ENCODE measurements at regions not wholly inside any gene's neighbourhood (a gene's known extent, or its start where the extent isn't known, plus 50 kb on each side); places are given as distances from the start of the nearest gene placed in this dataset.
"Not testable (repeated sequence)": the region's sequence is repeated elsewhere in the genome, so short reads cannot be mapped to it uniquely, and the experiment has no call there.

- FAIRE-seq (no peak), DNase-seq (ENCODE audit: extremely low spot score, insufficient read length, low read depth) (no peak)
Observed at GRCh38 chr5:90214991-90215390, 194.6 kb downstream of the CETN3 start.

GRCh38 chr5:90208323-90208722 is 201.2 kb downstream of the CETN3 start:
- DNase-seq (ENCODE audit: extremely low spot score, insufficient read length, low read depth); FAIRE-seq: not testable (repeated sequence)

GRCh38 chr5:90201923-90202322 is 207.6 kb downstream of the CETN3 start:
- FAIRE-seq, result no peak
- DNase-seq (ENCODE audit: extremely low spot score, insufficient read length, low read depth), result no peak

- DNase-seq (ENCODE audit: extremely low spot score, insufficient read length, low read depth) (no peak), FAIRE-seq (no peak)
Observed at GRCh38 chr5:90193185-90193822, 216.3 kb downstream of the CETN3 start.

GRCh38 chr5:90191352-90192045 is 218.1 kb downstream of the CETN3 start:
- DNase-seq (ENCODE audit: extremely low spot score, insufficient read length, low read depth), result no peak
- no peak for FAIRE-seq

- no peak for DNase-seq (ENCODE audit: extremely low spot score, insufficient read length, low read depth)
- no peak for FAIRE-seq
Observed at GRCh38 chr5:90185897-90186468, 223.6 kb downstream of the CETN3 start.

GRCh38 chr5:90184764-90185163 is 224.8 kb downstream of the CETN3 start:
- DNase-seq (ENCODE audit: extremely low spot score, insufficient read length, low read depth) (no peak), FAIRE-seq (no peak)

- FAIRE-seq, result no peak
- no peak for DNase-seq (ENCODE audit: extremely low spot score, insufficient read length, low read depth)
Observed at GRCh38 chr5:90182726-90183125, 226.8 kb downstream of the CETN3 start.

- DNase-seq (ENCODE audit: extremely low spot score, insufficient read length, low read depth) (no peak), FAIRE-seq (no peak)
Observed at GRCh38 chr5:90174236-90174635, 235.3 kb downstream of the CETN3 start.

GRCh38 chr5:90173299-90174030 is 236.1 kb downstream of the CETN3 start:
- no peak for FAIRE-seq

GRCh38 chr5:90171466-90171865 is 238.1 kb downstream of the CETN3 start:
- DNase-seq (ENCODE audit: extremely low spot score, insufficient read length, low read depth), result no peak

More at GRCh38 chr5:90173299-90174030, 236.1 kb downstream of the CETN3 start:
- DNase-seq (ENCODE audit: extremely low spot score, insufficient read length, low read depth), result no peak

GRCh38 chr5:90170261-90170660 is 239.3 kb downstream of the CETN3 start:
- DNase-seq (ENCODE audit: extremely low spot score, insufficient read length, low read depth), result no peak

More at GRCh38 chr5:90171466-90171865, 238.1 kb downstream of the CETN3 start:
- FAIRE-seq, result no peak

GRCh38 chr5:90169078-90169477 is 240.5 kb downstream of the CETN3 start:
- FAIRE-seq (no peak), DNase-seq (ENCODE audit: extremely low spot score, insufficient read length, low read depth) (no peak)

More at GRCh38 chr5:90170261-90170660, 239.3 kb downstream of the CETN3 start:
- no peak for FAIRE-seq

- no peak for FAIRE-seq
- no peak for DNase-seq (ENCODE audit: extremely low spot score, insufficient read length, low read depth)
Observed at GRCh38 chr5:90168399-90168798, 241.2 kb downstream of the CETN3 start.

GRCh38 chr5:90166816-90167215 is 242.7 kb downstream of the CETN3 start:
- FAIRE-seq (no peak), DNase-seq (ENCODE audit: extremely low spot score, insufficient read length, low read depth) (no peak)

GRCh38 chr5:90162324-90162723 is 247.2 kb downstream of the CETN3 start:
- FAIRE-seq, result no peak
- DNase-seq (ENCODE audit: extremely low spot score, insufficient read length, low read depth), result no peak

GRCh38 chr5:90161414-90161813 is 248.1 kb downstream of the CETN3 start:
- no peak for FAIRE-seq
- DNase-seq (ENCODE audit: extremely low spot score, insufficient read length, low read depth), result no peak

GRCh38 chr5:90158131-90158530 is 251.4 kb downstream of the CETN3 start:
- no peak for FAIRE-seq
- no peak for DNase-seq (ENCODE audit: extremely low spot score, insufficient read length, low read depth)

GRCh38 chr5:90153031-90153430 is 256.5 kb downstream of the CETN3 start:
- DNase-seq (ENCODE audit: extremely low spot score, insufficient read length, low read depth) (no peak), FAIRE-seq (no peak)

- no peak for DNase-seq (ENCODE audit: extremely low spot score, insufficient read length, low read depth)
Observed at GRCh38 chr5:90144625-90145327, 264.8 kb downstream of the CETN3 start.

More at GRCh38 chr5:90144625-90145327, 264.8 kb downstream of the CETN3 start:
- no peak for FAIRE-seq
